NCI-H345 treated with DMSO at 0.1 percent for 48 hours (cell line): ENCODE measurements at regions not wholly inside any gene's neighbourhood (a gene's known extent, or its start where the extent isn't known, plus 50 kb on each side); places are given as distances from the start of the nearest gene placed in this dataset.
"Not testable (repeated sequence)": the region's sequence is repeated elsewhere in the genome, so short reads cannot be mapped to it uniquely, and the experiment has no call there.

ENCODE experiments used
- DNase-seq: peaks from one replicate; lab custom pipeline; 2025; ENCODE audit not compliant: unreplicated experiment; lab: John Stamatoyannopoulos, UW

DNA sequence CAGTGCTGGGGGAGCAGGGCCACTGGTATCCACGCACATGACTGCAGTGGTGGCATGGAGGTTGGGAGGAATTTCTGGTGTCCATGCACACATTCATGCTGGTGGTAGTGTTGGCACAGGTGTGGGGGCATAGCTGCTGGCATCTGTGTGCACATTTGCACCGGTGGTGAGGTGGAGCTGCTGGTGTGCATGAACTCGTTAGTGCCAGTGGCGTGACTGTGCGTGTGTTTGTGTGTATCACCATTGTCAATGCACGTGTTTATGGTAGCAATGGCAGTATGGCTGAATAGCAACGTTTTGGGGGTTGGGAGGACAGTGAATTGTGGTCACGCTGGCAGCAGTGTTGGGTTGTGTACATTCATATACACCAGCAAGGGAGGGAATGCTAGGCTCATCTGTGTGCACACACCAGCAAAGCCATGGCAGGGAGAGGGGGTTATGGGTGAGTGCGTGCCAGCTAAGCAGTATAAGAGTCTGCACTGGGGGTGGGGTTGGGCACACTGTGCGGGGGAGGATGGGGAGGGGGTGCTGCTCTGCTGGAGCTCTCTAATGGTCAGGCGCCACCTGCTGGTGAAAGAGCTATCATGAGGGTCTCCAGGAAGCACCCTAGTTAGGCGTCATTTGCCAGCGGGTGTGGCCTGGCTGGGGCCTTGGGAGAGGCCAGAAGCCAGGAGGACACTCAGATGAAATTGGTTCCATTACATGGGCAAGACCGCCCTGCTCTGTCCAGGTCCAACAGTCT is 626.1 kb upstream of the ID4 start:
- DNase-seq = no peak

DNA sequence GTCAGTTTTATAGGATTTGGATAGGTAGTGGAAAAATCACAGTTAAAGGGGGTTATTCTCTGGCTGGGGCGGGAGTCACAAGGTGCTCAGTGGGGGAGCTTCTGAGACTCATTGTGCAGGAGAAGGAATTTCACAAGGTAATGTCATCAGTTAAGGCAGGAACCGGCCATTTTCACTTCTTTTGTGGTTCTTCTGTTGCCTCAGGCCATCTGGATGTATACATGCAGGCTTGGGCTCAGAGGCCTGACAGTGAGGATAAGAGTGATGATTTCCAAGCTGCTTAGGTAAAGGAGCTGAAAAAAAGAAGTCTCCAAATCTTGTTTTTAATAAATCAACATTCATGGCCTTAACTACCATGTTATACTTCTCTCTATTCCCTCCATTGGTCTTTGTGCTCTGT is 622.9 kb upstream of the ID4 start:
- DNase-seq = no peak

DNA sequence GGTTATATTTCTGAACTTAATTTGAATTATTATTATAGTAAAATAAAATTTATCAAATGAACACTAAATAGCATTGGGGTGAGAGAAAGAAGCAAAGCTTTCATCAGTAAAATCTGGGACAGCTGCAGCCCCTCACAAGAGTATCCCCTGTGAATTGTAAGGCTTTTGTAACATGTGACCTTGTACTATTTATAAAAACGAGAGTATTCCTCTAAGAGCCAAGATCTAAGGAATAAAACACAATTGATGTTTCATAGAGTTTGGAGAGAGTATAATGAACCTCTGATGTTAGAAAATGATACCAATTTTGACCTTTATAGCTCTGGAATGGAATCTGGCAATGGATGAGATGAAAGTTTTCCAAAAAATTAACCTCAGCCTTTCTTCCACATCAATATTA is 617.2 kb upstream of the ID4 start:
- no peak for DNase-seq

DNA sequence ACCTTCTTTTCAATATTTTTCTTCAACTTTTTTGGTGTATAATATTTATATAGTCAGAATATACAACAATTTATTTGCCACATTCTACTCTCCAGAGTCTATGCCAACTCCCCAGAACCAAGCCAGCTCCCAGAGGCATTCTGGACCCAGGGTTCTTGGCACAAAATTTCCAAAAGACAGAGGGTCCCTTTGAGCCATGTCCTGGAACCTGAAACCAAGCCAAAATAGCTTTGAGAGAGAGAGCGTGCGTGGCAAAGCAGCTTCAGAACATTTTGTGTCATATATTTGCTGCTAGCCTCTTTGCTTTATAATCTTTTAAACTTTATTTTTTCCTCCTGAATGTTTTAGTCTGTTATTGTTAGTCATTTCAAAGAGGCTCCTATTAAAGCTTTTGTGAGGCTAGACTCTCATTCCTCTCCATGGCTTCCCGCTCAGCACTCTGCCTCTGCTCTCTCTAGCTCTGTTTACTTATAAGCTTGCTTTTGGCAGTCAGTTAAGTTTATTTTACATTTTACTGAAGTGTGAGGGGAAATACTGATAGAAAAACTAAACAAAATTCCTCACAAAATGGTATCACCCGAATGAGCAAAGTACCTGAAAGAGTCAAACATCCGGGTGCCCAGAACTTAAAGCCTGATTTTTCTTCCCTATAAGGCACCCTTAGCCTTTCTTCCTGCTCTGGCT is 605.1 kb upstream of the ID4 start:
- DNase-seq = no peak

DNA sequence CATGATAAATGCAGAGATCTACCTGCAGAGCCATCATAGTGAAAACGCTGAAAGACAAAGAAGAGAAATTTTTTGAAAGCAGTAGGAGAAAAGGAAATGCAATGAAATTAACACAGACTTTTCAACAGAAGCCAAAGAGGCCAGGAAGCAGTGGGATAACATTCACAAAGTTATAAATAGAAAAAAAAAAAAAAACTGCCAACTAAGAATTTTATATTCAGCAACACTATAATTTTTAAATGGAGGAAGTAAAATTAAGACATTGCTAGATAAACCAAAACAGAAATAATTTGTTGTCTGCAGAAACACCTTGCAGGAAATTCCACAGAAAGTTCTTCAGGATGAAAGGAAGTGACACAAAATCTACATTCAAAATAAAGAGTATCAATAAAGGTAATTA is 591.5 kb upstream of the ID4 start:
- DNase-seq = no peak

DNA sequence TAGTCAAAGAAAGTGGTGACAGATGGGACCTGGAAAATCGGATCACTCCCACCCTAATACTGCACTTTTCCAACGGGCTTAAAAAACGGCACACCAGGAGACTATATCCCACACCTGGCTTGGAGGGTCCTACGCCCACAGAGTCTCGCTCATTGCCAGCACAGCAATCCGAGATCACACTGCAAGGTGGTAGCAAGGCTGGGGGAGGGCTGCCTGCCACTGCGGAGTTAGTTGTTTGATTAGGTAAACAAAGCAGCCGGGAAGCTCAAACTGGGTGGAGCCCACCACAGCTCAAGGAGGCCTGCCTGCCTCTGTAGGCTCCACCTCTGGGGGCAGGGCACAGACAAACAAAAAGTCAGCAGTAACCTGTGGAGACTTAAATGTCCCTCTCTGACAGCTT is 590.0 kb upstream of the ID4 start:
- not testable (repeated sequence) for DNase-seq

DNA sequence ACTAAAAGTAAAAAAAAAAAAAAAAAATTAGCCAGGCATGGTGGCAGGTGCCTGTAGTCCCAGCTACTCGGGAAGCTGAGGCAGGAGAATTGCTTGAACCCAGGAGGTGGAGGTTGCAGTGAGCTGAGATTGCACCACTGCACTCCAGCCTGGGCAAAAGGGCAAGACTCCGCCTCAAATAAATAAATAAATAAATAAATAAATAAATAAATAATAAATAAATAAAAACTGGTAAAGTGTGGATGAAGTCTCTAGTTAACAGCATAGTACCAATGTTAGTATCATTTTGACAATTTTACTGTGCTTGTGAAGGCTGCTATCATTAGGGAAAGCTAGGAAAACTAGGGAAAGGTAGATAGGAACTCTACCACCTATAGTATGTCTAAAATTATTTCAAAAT is 581.0 kb upstream of the ID4 start:
- DNase-seq = not testable (repeated sequence)

DNA sequence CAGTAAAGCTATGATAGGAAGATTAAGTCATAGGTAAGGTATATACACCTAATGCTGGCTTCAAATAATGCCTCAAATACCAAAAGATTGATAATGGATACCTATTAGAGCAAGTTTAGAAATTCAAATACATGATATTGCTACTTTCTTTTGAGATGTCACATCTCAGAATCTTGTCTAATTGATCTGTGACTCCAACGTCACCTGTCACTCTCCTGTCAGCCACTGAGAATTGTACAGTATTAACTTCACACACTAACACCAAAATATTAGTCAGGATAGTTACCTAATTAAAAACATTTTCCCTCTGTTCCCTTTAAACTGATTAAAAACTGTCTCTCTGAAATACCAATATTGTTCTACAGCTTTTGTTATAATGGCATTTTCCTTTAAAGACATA is 575.5 kb upstream of the ID4 start:
- DNase-seq = no peak

DNA sequence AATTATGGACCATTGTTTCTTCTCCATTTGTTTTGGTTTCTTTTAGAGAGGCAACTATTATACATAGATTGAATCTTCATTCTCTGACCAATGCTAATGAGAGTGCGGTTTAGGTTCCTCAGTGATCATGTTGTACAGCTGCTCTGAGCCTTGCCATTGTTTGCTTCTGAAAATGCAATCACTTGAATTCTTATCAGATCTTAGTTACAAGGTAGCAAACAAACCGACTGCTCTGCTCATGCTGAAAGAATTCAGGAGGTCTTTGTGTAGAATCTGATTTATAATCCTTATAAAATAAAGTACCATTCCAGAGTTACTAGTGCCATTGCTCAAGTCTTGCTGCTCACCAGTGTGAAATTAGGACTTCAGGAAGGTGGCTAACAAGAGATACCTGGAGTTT is 569.1 kb upstream of the ID4 start:
- no peak for DNase-seq

DNA sequence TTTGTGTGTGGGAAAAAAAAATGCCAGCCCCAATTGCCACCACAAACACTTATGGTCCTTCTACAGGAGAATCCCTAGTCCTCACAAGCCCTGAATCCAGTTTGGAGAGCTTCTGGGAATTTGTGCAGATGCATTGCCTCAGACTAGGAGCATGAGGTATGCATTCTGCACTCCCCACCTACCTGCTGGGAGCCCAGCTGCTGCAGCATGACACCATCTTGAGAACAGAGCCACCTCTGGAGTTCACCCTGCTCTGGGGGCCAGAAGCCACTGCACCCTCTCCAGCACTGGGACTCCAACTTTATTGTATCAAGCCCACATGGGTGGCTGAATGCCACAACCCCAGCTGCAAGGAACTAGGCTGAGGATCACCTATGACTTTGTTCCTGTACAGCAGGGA is 568.5 kb upstream of the ID4 start:
- DNase-seq = no peak

DNA sequence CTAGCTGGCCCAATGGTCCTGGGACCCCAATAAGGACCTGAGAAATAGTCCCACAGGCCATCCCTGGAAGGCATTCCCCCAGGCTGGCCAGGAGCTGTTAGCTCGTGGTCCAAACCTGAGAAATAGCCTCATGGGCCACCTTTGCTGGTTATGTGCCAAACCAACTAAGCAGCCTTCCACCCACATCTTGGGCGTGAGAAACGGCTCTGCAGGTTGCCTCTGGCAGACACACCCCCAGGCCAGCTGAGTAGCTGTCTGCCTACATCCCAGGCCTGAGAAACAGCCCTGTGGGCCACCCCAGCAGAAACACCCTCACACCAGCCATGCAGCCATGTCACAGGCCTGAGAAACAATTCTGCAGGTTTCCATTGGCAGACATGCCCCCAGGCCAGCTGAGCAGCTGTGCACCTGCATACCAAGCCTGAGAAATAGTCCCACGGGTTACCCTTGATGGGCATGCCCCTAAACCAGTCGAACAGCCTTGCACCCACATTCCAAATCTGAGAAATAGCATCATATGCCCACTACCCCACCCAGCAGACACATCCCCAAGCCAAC is 567.8 kb upstream of the ID4 start:
- DNase-seq = no peak

DNA sequence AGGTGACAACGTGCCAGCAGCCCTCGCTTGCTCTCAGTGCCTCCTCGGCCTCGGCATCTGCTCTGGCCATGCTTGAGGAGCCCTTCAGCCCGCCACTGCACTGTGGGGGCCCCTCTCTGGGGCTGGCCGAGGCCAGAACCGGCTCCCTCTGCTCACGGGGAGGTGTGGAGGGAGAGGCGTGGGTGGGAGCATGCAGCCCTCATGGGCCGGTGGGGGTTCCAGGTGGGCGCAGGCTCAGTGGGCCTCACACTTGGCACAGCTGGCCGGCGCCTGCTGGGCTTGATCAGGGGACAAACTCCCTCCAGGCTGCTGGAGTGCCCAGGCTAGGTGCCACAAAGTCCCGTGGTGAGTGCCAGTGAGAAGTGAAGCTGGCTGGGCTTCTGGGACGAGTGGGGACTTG is 566.6 kb upstream of the ID4 start:
- DNase-seq = no peak

DNA sequence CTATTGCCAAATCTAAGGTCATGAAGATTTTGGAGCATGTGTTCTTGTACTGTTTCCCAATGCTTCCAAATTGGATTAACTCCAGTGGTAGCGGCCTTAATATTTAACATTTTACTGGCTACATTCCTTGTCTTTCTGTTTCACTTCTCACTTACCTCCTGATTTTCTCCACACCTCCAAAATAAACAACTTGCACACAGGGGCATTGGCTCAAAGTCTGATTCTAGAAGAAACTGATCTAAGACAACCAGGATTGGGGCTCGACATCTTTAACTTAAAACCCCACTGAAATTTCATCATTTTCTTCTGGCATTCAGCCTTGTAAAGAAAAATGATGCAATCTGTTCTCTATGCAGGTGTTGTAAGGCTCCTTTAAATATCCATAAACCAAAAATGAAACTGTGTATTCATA is 557.9 kb upstream of the ID4 start:
- DNase-seq = no peak

DNA sequence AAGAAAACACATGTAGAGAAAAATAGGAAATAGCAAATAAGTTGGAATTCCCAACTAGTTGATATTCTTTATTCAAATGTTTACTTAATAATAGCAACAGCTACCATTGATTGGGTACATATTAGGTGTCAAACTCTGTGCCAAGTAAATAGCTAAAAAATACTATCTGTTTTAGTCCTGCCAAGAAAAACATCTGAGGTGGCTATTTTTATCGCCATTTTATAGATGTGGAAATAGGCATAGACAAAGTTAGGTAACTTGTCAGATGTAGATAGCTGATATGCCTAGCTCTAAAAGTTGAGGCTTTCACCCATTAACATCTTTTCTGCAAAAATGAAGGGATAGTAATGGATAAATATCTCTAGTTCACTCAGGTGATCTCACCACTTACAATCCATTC is 549.2 kb upstream of the ID4 start:
- DNase-seq = no peak

DNA sequence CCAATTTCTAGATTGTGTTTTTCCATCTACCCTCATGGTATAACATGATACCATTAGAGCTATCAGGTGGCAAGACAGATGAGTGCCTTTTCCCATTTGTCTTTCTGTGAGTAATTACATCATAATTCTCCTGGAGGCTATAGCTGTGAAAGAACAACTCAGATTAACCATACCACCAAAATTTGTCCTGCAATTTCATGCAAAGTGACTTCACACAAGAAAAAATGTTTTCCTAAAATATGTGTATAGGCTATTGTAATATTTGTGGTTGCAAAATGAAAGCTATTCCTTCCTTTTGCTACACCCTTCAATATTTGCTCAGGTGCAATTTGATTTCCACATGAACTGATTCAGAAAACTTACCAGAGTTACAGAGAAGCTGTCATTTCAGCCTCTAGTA is 547.7 kb upstream of the ID4 start:
- no peak for DNase-seq

DNA sequence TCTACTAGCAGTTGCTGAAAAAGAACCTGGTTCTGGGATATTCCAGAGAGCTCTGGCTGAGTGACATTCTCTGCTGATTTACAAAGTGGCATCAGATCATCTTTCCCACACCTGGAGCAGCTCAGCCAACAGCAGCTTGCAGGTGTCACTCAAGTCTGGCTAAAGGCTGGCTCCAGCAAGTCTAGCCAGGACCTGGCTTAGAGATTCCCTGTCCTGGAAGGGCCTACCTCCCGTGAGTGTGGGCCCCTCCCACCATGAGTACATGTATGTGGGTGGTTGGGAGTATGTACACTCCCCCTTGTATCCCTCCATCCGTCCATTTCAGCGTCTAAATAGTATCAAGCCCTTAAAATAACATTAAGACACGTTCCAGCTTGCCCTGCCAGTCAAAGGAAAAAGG is 539.3 kb upstream of the ID4 start:
- peak; percentile 87 for DNase-seq

DNA sequence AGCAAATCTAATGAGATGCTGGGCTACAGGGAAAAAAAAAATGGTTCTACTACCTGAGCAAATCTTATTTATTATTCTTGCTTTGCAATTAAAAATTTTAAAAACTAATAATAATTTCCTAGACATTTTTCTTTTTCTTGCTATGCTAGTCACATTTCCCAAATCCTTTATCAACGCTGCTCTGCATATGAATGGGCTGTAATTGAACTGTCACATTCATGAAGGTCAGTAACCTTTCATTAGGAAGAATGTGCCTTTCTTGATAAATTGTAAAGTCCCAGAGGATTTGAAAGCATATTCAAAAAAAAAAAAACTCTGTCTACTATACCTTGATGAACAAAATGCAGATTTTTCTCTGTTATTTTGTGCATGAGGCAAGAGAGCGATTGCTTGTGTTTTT is 538.7 kb upstream of the ID4 start:
- no peak for DNase-seq

DNA sequence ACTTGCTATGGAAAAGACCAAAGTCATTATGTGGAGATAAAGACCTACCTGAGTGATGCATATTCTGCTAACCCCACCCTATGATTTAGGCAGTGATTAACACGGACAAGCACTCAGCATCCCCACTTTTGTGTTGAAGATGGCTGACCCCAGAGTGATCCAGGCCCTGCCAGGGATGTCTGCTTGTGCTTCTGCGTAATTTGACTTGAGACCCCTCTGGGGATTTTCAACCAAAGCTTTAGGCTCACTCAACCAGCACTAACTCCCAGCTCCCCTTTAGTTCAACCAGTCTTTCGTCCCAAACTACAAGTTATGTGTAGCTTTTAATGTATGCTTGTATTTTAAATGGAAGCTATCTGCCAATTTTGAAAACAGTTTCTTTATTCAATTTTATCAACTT is 538.0 kb upstream of the ID4 start:
- DNase-seq = no peak

DNA sequence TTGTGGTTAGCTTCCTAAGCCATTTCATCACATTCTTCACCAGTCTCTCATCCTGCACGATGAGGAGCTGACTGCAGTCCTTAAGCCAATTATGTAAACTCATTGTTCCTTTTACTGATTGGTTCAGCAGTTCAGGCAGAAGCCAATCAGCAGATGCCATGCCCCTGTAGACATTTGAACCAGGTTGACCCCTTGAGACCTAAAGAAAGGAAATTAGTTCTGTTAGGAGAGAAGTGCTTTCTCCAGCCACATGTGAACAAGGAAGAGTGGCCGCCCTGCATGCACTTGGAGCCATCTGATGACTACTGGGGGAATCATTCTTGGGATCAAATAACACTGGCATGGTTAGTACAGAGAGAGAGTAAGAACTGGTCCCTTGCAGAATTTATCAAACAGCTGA is 535.2 kb upstream of the ID4 start:
- no peak for DNase-seq

DNA sequence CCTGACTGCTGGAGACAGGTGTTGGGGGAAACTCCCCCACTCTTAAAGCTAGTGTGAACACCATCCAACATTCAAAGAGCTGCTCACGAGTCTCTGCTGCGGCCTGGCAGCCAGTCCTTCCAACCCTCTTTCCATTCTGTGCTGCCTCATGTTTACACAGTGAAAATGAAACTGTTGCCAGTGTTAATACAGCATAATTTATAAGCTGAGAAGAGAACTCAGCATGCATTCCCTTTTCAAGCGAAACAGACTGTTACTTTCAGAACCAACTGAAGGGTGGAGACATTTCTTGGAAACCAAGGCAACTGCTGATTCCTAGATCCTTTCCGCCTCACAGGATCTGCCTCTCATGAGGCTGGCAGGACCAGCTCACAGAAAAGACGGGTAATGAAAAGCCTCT is 533.8 kb upstream of the ID4 start:
- DNase-seq = peak; percentile 70

DNA sequence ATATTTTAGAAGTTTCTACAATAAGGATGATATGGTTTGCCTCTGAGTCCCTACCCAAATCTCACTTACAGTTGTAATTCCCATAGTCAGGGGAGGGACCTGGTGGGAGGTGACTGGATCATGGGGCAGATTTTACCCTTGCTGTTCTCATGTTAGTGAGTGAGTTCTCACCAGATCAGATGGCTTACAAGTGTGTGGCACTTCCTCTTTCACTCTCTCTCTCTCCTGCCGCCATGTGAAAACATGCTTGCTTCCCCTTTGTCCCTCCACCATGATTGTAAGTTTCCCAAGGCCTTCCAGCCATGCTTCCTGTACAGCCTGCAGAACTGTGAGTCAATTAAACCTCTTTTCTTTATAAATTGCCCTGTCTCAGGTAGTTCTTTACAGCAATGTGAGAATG is 527.5 kb upstream of the ID4 start:
- no peak for DNase-seq

DNA sequence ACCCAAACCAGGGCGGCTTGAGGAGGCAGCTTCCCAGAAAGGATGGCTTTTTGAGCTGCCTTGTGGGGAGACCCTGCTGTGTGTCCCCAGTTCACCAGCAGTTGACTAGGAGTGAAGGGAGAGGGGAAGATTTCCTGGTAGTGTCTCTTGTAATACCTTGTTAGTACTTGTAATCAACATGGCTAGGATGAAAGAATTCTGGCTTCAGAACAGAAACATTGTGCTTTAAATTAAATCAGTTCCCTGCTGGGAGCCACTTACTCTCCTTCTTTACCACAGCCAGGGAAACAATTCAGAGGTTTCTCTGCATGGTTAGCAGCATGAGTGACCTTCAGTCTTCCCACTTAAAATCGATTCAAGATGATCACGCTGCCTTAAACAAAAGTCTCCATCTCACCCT is 525.4 kb upstream of the ID4 start:
- DNase-seq = peak; percentile 66
